ENCODE measurements at regions not wholly inside any gene's neighbourhood (a gene's known extent, or its start where the extent isn't known, plus 50 kb on each side); places are given as distances from the start of the nearest gene placed in this dataset.

- ChIA-PET POLR2A (no interaction called here), CTCF (ENCODE audit: low intra/inter-chr PET ratio) (no interaction called here)
- Histone ChIP-seq H3K79me2 (ENCODE audit: control insufficient read depth, insufficient read depth, low read length) (no peaks in the 10 kb centered on the region), H3K4me1 (replicated peaks in 1 of 2; ENCODE audit: control insufficient read depth in 2 of 2, insufficient read depth in 2 of 2, low read length in 2 of 2) (no peaks in the 10 kb centered on the region), H3K36me3 (ENCODE audit: control insufficient read depth, insufficient read depth, low read length) (no peaks in the 10 kb centered on the region), H3K4me2 (ENCODE audit: insufficient read depth, low read length) (no peak overlapping the region), H4K20me1 (replicated peaks; ENCODE audit: control insufficient read depth, insufficient read depth, low read length) (no peaks in the 10 kb centered on the region), H3K9ac (ENCODE audit: insufficient read depth in 1 of 2, low read depth in 2 of 2, low read length in 2 of 2) (no peak overlapping the region), H3K27ac (ENCODE audit: extremely low read depth, low read depth, low read length) (no peak overlapping the region), H2AFZ (ENCODE audit: low read depth, low read length) (no peak overlapping the region), H3K27me3 (ENCODE audit: control insufficient read depth in 2 of 2, insufficient read depth in 2 of 2, low read length in 2 of 2) (no peaks in the 10 kb centered on the region), H3K9me3 (replicated peaks; ENCODE audit: control insufficient read depth, insufficient read depth, low read depth, low read length) (no peaks in the 10 kb centered on the region), H3K4me3 (no peak overlapping the region), H3K9me1 (ENCODE audit: control insufficient read depth, insufficient read depth, low read length) (no peaks in the 10 kb centered on the region)
- intact Hi-C loops (cut with micrococcal nuclease) = no loop called here
- 0% methylated on average over 1 of the region's 1 CpG for WGBS (ENCODE audit: insufficient coverage, low coverage, missing lambda C conversion rate)
- ATAC-seq (no peak), DNase-seq (ENCODE audit: extremely low read depth in 1 of 4, low spot score in 3 of 4) (no peak), FAIRE-seq (no peak)
- no TSS peak for BruUV-seq (replicated peaks)
- in situ Hi-C loops (cut with MboI) = no loop called here
- TF ChIP-seq JUNB (CRISPR knock-in tag; conservative IDR thresholded peaks at IDR 0.05) (no peak), KAT7 (CRISPR knock-in tag; IDR thresholded peaks at IDR 0.05; ENCODE audit: borderline replicate concordance) (no peak), ZNF217 (CRISPR knock-in tag; IDR thresholded peaks at IDR 0.05) (no peak), PTTG1 (tag; IDR thresholded peaks at IDR 0.05; ENCODE audit: low read depth) (no peak), ZC3H11A (IDR thresholded peaks at IDR 0.05; ENCODE audit: low read depth, low read length) (no peak), ESRRA (IDR thresholded peaks at IDR 0.05; ENCODE audit: borderline replicate concordance, low read depth) (no peak), FOXJ2 (tag; IDR thresholded peaks at IDR 0.05) (no peak), DPF2 (IDR thresholded peaks at IDR 0.05) (no peak), THAP12 (CRISPR knock-in tag; IDR thresholded peaks at IDR 0.05) (no peak), ZBTB11 (CRISPR knock-in tag; IDR thresholded peaks at IDR 0.05) (no peak), HMGXB4 (CRISPR knock-in tag; IDR thresholded peaks at IDR 0.05) (no peak), HNRNPUL1 (IDR thresholded peaks at IDR 0.05; ENCODE audit: low read length) (no peak), ZEB2 (IDR thresholded peaks at IDR 0.05) (no peak), SMC3 (conservative IDR thresholded peaks at IDR 0.05; ENCODE audit: insufficient read depth, low read depth, low read length) (no peak), TAF1 (IDR thresholded peaks at IDR 0.05; ENCODE audit: control insufficient read depth, extremely low read depth, insufficient read depth, low read length, severe bottlenecking) (no peak), TOE1 (IDR thresholded peaks at IDR 0.05; ENCODE audit: borderline replicate concordance) (no peak), TOE1 (CRISPR knock-in tag; IDR thresholded peaks at IDR 0.05; ENCODE audit: borderline replicate concordance, low read depth) (no peak)
These were observed 321.0 kb upstream of the SOX5 start for GRCh38 chr12:24270464-24270863.
